Gastroesophageal sphincter (tissue), 4 donors: ENCODE measurements at regions not wholly inside any gene's neighbourhood (a gene's known extent, or its start where the extent isn't known, plus 50 kb on each side); places are given as distances from the start of the nearest gene placed in this dataset.

ENCODE experiments used
- ATAC-seq: fragments of 150-250 bp; one replicate; pipeline ENCODE4 v1.9.1; 2016; ENCODE audit warnings: mild to moderate bottlenecking, moderate library complexity
- H3K27ac ChIP-seq, 4 donors: fragments of 200-600 bp; sonication (generic) in 3 of 4; 1 replicate in 3 of 4; 2 replicates in 1 of 4; pipeline ENCODE4 v1.5.1; 2016 to 2019
- H3K27me3 ChIP-seq: fragments of 200-600 bp; sonication (generic); one replicate; pipeline ENCODE4 v1.5.1; 2019
- H3K36me3 ChIP-seq, 2 donors: fragments of 200-600 bp; sonication (generic); one replicate each; pipeline ENCODE4 v1.5.1; 2019; ENCODE audit warnings: control low read depth in 1 of 2
- H3K4me1 ChIP-seq, 3 donors: fragments of 200-600 bp; sonication (generic); 1 replicate in 2 of 3; 2 replicates in 1 of 3; pipeline ENCODE4 v1.5.1; 2016 to 2019; ENCODE audit warnings: control low read depth in 2 of 3
- H3K4me3 ChIP-seq, 2 donors: fragments of 200-600 bp; sonication (generic); one replicate each; pipeline ENCODE4 v1.5.1; 2019; ENCODE audit warnings: mild to moderate bottlenecking in 1 of 2, moderate library complexity in 1 of 2
- H3K9me3 ChIP-seq, 3 donors: fragments of 200-600 bp; sonication (generic); one replicate each; pipeline ENCODE4 v1.5.1; 2017 to 2019; ENCODE audit warnings: control low read depth in 2 of 3
- EP300 ChIP-seq: sonication (generic); formaldehyde crosslinking; IDR thresholded peaks from one replicate; pipeline ENCODE4 v1.6.1; 2017; ENCODE audit warnings: antibody characterized with exemption, mild to moderate bottlenecking
- POLR2A ChIP-seq, 2 donors: fragments of 450-650 bp; IDR thresholded peaks; one replicate each; pipeline ENCODE4 v1.6.1; 2017; ENCODE audit warnings: antibody characterized with exemption in 2 of 2, mild to moderate bottlenecking in 2 of 2, moderate library complexity in 1 of 2
- POLR2AphosphoS5 ChIP-seq: sonication (generic); formaldehyde crosslinking; IDR thresholded peaks from one replicate; pipeline ENCODE4 v1.6.1; 2017; ENCODE audit warnings: antibody characterized with exemption
- WGBS, 2 donors: methylation state at CpG; one replicate each; pipeline ENCODE4 v1.1.5; 2018; ENCODE audit warnings: low coverage in 1 of 2; 5-methylcytosine and 5-hydroxymethylcytosine counted together
- TF ChIP-seq, protein P1 (sequence below), 4 experiments: fragments of 200-600 bp in 2 of 4; fragments of 450-650 bp in 2 of 4; sonication (generic) in 1 of 4; IDR thresholded peaks; one replicate each; pipeline ENCODE4 v1.5.1; 2017 to 2019; ENCODE audit warnings: antibody characterized with exemption in 4 of 4, mild to moderate bottlenecking in 2 of 4, moderate library complexity in 2 of 4

DNA sequence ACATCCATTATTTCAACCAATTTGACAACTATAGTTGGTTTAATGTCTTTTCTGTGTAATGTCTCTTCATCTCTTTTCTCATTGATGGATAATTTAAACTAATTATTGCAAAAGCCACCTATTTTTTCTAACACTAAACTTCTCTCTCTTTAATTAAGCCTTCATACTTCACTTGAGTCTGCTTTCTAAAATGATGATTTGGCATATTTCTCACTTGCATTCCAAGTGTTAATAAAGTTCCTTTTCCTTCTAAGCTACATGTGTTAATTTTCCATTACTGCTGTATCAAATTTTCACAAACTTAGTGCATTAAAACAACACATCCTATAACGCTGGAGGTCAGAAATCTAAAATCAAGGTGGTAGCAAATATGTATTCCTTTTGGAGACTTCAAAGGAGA is 1743.8 kb upstream of the PCDH7 start:
- Histone ChIP-seq H3K36me3 (no peaks in the 10 kb centered on the region), H3K4me1 (no peaks in the 10 kb centered on the region), H3K27me3 (no peaks in the 10 kb centered on the region), H3K4me3 (no peak overlapping the region), H3K27ac (no peak overlapping the region), H3K9me3 (no peaks in the 10 kb centered on the region)
- WGBS, 2 donors, result 50 to 71% methylated on average over 1 of the region's 1 CpG
- TF ChIP-seq EP300, result no peak
- TF ChIP-seq POLR2A (IDR thresholded peaks at IDR 0.05), result no peak
- TF ChIP-seq, protein P1, sequence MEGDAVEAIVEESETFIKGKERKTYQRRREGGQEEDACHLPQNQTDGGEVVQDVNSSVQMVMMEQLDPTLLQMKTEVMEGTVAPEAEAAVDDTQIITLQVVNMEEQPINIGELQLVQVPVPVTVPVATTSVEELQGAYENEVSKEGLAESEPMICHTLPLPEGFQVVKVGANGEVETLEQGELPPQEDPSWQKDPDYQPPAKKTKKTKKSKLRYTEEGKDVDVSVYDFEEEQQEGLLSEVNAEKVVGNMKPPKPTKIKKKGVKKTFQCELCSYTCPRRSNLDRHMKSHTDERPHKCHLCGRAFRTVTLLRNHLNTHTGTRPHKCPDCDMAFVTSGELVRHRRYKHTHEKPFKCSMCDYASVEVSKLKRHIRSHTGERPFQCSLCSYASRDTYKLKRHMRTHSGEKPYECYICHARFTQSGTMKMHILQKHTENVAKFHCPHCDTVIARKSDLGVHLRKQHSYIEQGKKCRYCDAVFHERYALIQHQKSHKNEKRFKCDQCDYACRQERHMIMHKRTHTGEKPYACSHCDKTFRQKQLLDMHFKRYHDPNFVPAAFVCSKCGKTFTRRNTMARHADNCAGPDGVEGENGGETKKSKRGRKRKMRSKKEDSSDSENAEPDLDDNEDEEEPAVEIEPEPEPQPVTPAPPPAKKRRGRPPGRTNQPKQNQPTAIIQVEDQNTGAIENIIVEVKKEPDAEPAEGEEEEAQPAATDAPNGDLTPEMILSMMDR (IDR thresholded peaks at IDR 0.05), result no peak
- TF ChIP-seq POLR2AphosphoS5, result no peak
- ATAC-seq, result no peak

DNA sequence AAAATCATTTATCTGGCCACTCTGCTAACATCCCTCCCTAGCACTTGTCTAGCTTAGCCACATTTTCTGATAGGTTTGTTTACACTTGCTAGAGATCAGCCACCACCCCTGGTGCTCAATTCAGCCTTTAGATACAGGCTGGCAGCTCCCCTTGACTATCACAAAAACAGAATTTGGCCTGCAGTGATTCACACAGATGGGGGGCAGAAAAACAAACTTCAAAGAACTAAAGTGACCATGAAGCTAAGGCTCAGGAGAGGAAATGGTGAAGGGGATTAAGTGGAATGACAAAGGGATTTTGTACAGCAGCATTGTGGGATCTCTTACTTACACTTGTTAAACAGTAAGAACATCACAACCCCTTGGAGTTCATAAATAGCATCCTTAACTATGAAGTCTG is 1718.0 kb upstream of the PCDH7 start:
- Histone ChIP-seq H3K27me3 (no peaks in the 10 kb centered on the region), H3K27ac (no peak overlapping the region), H3K36me3 (no peaks in the 10 kb centered on the region), H3K9me3 (peaks cover 0 to 19% (median 0%) of the 10 kb centered on the region in 3 donors), H3K4me3 (no peak overlapping the region), H3K4me1 (no peaks in the 10 kb centered on the region)
- TF ChIP-seq POLR2AphosphoS5 (no peak), POLR2A (IDR thresholded peaks at IDR 0.05) (no peak), EP300 (no peak)
- TF ChIP-seq, protein P1 (IDR thresholded peaks at IDR 0.05), result no peak
- ATAC-seq, result no peak

DNA sequence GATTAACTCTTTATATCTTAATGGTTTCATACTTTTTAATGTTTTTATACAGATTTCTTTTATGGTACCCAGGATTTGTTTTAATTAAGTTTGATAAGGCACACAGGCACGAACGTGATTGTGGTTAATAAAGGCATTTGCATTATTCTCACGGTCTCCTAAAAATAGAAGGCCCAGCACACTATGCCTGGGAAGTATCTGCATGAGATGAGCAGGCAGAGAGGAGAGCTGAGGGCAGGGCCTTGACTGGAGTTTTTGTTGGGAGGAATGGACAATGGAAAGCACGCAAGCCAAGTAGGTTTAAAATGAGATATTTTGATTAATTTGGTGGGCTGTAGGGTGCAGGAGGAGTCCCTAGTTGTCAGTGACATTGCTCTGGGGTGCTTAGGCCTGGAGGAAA is 1714.3 kb upstream of the PCDH7 start:
- Histone ChIP-seq H3K4me3 (no peak overlapping the region), H3K9me3 (no peaks in the 10 kb centered on the region), H3K4me1 (no peaks in the 10 kb centered on the region), H3K27ac (no peak overlapping the region), H3K36me3 (no peaks in the 10 kb centered on the region), H3K27me3 (no peaks in the 10 kb centered on the region)
- TF ChIP-seq, protein P1 (IDR thresholded peaks at IDR 0.05), result no peak
- no peak for TF ChIP-seq POLR2AphosphoS5
- no peak for TF ChIP-seq EP300
- TF ChIP-seq POLR2A (IDR thresholded peaks at IDR 0.05), result no peak
- no peak for ATAC-seq
- 54 to 63% methylated on average over 3 to 4 of the region's 4 CpGs for WGBS, 2 donors

DNA sequence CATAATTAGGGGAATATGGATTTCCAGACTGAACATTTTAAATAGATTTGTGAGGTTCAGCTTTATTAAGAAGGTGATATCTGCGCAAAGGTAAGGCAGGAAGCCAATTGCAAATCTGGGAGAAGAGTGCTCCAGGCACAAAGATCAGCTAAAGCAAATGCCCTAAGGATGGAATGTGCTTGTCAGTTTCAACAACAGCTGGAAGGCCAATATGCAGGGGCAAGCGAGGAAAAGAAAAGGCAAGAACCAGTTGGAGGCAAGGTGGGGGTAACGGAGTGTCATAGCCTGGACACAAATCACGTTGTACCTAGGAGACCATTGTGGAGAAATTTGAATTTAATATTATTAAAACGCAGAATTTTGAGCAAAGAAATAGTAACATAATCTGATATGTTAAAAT is 1710.3 kb upstream of the PCDH7 start:
- Histone ChIP-seq H3K9me3 (peaks cover 0 to 3% (median 0%) of the 10 kb centered on the region in 3 donors), H3K4me3 (no peak overlapping the region), H3K27ac (no peak overlapping the region), H3K27me3 (no peaks in the 10 kb centered on the region), H3K36me3 (no peaks in the 10 kb centered on the region), H3K4me1 (no peaks in the 10 kb centered on the region)
- ATAC-seq, result no peak
- TF ChIP-seq, protein P1 (IDR thresholded peaks at IDR 0.05), result no peak
- TF ChIP-seq EP300, result no peak
- TF ChIP-seq POLR2A (IDR thresholded peaks at IDR 0.05), result no peak
- TF ChIP-seq POLR2AphosphoS5, result no peak
- 79 to 82% methylated on average over 5 of the region's 5 CpGs for WGBS, 2 donors

DNA sequence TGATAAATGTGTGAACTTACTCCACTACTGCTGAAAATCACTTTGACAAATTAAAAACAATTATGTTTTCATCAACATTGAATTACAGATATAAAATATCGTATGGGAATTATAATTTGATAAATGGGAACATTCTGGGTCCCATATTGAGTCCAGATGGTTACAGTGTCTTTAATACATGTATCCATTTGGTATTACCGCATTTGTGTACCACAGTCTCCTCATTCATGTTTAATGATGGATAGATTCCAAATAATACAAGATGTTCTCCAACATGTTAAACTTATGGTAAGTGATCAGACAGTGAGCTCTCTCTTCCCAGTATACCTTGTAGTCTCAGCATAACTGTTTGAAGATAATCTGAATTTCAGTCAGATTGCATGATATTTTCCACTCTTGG is 1706.8 kb upstream of the PCDH7 start:
- no peaks in the 10 kb centered on the region for H3K27me3 ChIP-seq
- no peak for ATAC-seq
- H3K27ac ChIP-seq, result no peak overlapping the region
- WGBS, 2 donors, result 61 to 78% methylated on average over 2 of the region's 2 CpGs
- H3K36me3 ChIP-seq, result no peaks in the 10 kb centered on the region
- no peaks in the 10 kb centered on the region for H3K4me1 ChIP-seq
- TF ChIP-seq, protein P1 (IDR thresholded peaks at IDR 0.05), result no peak
- H3K9me3 ChIP-seq, result peaks cover 0 to 3% (median 0%) of the 10 kb centered on the region in 3 donors
- no peak overlapping the region for H3K4me3 ChIP-seq
